ENCODE measurements at regions not wholly inside any gene's neighbourhood (a gene's known extent, or its start where the extent isn't known, plus 50 kb on each side); places are given as distances from the start of the nearest gene placed in this dataset.

GRCh38 chr2:237012577-237013267 lies 73.0 kb upstream of the COPS8 start:
- 35 to 60% (median 58%) methylated on average over 16 of the region's 16 CpGs for WGBS, 3 donors
- H3K27ac ChIP-seq (ENCODE audit: low read depth, low read length) = no peak overlapping the region

DNA sequence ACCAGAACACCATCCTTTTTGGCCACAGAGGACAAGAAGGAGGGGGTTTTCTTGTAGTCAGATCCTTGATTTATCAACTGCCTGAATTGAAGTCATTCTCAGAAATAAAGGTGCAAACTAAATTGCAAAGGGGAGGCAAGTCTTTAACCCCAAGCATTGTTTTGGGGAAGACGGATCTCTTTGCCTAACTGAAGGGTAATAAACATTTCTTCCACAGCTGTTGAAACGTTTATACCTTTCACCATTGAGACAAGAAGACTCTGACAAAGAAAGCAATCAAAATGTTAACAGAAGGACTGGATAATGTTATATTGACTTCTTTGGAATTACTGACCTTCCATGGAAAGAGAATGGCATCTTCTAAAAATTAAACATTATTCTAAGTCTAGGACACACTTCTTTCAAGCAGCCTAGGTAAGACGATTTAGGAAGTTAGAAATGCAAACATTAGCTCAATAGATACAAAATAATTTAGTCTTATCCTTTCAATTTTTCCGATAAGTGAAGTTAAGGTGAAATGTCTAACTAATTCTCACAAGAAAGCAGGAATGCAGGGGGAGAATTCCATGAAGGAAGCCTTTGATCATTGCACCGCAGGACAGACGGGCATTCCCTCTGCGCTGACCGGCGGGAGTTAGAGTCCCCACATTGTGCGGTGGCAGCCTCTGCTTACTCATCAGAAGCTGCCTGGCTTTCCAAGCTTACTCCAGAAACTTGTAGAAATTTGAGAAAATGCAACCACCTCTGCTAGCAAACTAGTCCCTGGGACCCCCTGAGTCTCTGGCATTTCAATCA lies 69.4 kb upstream of the COPS8 start:
- no peak overlapping the region for H3K27ac ChIP-seq (ENCODE audit: low read depth, low read length)
- 82 to 91% (median 90%) methylated on average over 10 of the region's 10 CpGs for WGBS, 3 donors

- no peak overlapping the region for H3K27ac ChIP-seq (ENCODE audit: low read depth, low read length)
- WGBS, 3 donors = 38 to 67% (median 51%) methylated on average over 2 of the region's 2 CpGs
Measured at GRCh38 chr2:237020090-237020489, 65.6 kb upstream of the COPS8 start.

- 89 to 94% (median 92%) methylated on average over 8 of the region's 8 CpGs for WGBS, 3 donors
- no peak overlapping the region for H3K27ac ChIP-seq (ENCODE audit: low read depth, low read length)
Measured at GRCh38 chr2:237022533-237022932, 63.2 kb upstream of the COPS8 start.

GRCh38 chr2:237024255-237024654 lies 61.4 kb upstream of the COPS8 start:
- H3K27ac ChIP-seq (ENCODE audit: low read depth, low read length) = no peak overlapping the region

DNA sequence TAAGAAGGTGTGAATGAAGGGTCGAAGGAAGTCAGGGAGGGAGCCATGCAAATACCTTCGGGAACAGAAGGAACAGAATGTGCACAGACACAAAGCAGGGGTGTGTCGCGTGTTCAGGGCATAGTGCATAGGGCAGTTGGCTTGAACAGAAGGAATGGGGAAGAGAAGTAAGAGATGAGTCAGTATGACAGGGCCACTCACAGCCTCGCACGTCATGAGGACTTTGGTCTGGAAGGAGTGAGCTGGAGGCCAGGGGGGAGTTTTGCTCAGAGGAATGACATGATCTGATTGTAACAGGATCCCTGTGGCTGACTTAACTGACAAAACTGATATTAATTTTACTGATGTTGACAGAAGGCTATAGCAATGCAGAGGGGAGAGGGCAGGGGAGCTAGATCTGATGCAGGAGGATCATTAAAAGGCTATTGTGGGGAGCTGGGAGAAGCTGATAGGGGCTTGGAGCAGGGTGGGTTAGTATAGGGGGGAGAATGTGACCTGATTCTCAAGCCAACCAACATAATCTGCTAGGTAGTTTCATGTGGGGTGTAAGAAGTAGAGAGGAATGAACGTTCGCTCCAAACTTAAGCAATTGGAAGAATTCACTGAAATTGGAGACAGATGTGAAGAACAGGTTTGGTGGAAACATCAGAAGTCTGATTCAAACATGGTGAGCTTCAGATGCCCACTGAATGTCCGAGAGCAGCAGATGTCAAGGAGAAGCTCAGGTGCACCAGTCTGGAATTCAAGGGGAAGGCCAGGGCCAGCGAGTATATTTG lies 60.4 kb upstream of the COPS8 start:
- 88 to 91% (median 90%) methylated on average over 10 of the region's 10 CpGs for WGBS, 3 donors
- no peak overlapping the region for H3K27ac ChIP-seq (ENCODE audit: low read depth, low read length)

GRCh38 chr2:237026981-237027711 lies 58.5 kb upstream of the COPS8 start:
- WGBS, 3 donors = 56 to 60% (median 57%) methylated on average over 8 of the region's 8 CpGs
- no peak overlapping the region for H3K27ac ChIP-seq (ENCODE audit: low read depth, low read length)

- no peak overlapping the region for H3K27ac ChIP-seq (ENCODE audit: low read depth, low read length)
- 54 to 69% (median 65%) methylated on average over 5 of the region's 5 CpGs for WGBS, 3 donors
Measured at GRCh38 chr2:237027712-237028029, 58.0 kb upstream of the COPS8 start.

GRCh38 chr2:237030382-237030781 lies 55.3 kb upstream of the COPS8 start:
- 91 to 94% (median 93%) methylated on average over 8 of the region's 8 CpGs for WGBS, 3 donors
- H3K27ac ChIP-seq (ENCODE audit: low read depth, low read length) = no peak overlapping the region

DNA sequence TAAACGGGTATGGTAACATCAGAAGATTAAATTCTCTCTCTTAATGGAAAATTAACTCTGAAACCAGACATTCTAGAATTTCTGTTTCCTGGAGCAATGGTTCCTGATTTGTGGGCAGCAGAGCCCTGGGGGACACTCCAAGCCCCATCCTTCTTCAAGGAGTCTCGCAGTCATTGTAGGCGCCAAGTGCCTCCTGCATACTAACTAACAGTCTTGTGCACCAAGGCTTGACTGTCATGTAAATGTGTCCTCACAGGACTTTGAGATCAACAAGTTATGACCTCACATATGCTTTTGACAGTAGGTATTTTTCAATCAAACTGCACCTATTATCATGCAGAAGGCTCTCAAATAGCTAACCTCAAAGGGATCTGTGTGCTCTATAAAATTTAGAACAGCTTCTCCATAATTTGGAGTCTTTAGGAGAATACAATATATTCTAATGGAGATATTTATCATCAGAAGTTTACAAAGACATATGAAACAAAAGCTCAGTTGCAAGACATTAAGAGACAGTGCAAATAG lies 52.1 kb upstream of the COPS8 start:
- WGBS, 3 donors = 91 to 94% (median 93%) methylated on average over 3 of the region's 3 CpGs
- no peak overlapping the region for H3K27ac ChIP-seq (ENCODE audit: low read depth, low read length)

DNA sequence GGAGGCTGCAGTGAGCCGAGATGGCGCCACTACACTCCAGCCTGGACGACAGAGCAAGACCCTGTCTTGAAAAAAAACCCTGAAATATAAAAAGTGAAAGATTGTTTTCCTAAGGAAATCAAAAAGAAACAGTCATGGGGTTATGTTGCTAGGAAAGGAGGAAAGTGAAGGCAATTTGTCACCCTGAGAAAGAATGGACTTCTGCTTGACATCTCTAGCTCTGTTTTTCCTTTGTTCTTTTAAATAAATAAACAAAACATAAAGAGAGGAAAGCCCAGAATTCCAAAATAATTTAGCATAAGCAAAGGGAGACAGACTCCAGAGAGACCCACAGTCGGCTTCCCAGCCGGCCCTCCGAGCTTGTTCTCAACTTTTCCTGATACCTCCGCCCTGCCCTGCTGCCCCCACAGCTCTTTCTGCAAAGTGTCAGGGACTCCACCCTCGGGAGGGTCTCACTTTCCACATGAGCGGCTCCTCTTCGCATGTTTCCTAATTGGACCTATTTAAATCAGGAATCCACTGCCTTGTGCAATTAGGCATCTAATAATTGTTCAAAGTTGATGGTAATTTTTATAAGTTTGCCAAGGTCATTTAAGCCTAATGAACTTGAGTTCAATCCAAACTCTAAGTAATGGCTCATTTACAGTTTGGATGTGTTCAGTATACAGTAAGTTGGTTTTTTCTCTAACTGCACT lies 49.8 kb upstream of the COPS8 start:
- H3K27ac ChIP-seq (ENCODE audit: low read depth, low read length) = no peak overlapping the region
- WGBS, 3 donors = 78 to 84% (median 81%) methylated on average over 10 of the region's 10 CpGs
